ENCODE measurements at regions not wholly inside any gene's neighbourhood (a gene's known extent, or its start where the extent isn't known, plus 50 kb on each side); places are given as distances from the start of the nearest gene placed in this dataset.

GRCh38 chr17:12438813-12439586, 226.7 kb upstream of the MYOCD start:
- no peak for DNase-seq (ENCODE audit: low read depth)
- no peak for TF ChIP-seq CTCF (IDR thresholded peaks at IDR 0.05; ENCODE audit: insufficient read depth, low read depth, low read length, missing control alignments)
- H3K4me3 ChIP-seq (ENCODE audit: low read length): no peak overlapping the region

GRCh38 chr17:12445331-12445730, 220.4 kb upstream of the MYOCD start:
- no peak for DNase-seq (ENCODE audit: low read depth)

DNA sequence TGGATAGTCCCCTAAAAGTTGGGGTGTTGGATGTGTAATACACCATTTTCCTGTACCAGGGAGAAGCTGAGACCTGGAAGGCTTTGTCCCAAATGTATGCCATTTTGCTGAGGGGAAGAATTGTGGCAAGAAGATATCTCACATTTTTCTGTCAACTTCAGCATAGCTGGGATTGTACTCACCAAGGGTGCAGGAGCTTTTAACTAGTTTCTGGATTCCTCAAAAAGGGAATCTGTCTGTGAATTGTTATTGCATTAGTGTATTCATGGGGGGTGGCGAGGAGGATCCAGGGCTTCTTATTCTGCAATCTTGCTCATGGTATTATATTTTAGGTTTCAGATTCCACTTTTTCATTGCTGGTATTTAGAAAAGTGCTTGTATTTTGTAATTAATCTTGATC, 208.2 kb upstream of the MYOCD start:
- DNase-seq (ENCODE audit: low read depth): no peak
- TF ChIP-seq CTCF (IDR thresholded peaks at IDR 0.05; ENCODE audit: insufficient read depth, low read depth, low read length, missing control alignments): no peak

More at GRCh38 chr17:12445331-12445730, 220.4 kb upstream of the MYOCD start:
- no peak for TF ChIP-seq CTCF (IDR thresholded peaks at IDR 0.05; ENCODE audit: insufficient read depth, low read depth, low read length, missing control alignments)
- no peak overlapping the region for H3K4me3 ChIP-seq (ENCODE audit: low read length)

DNA sequence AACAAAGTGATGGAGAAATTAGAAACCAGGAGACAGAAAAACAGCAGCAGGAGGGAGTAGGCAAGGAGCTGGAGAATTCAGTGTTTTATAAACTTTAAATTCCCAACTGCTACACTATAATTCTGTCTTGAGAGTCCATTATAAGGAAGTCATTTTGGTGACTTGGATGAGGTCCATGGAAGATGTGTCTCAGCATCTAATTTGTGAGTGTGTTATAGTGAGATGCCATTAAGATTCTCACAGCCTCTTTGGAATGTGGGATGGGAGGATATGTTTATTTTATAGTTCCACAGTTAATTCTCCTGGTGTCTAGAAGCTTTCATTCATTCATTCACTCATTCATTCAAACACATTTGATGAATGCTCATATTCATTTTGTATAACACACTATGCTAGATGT, 206.0 kb upstream of the MYOCD start:
- TF ChIP-seq CTCF (IDR thresholded peaks at IDR 0.05; ENCODE audit: insufficient read depth, low read depth, low read length, missing control alignments): no peak
- no peak overlapping the region for H3K4me3 ChIP-seq (ENCODE audit: low read length)
- DNase-seq (ENCODE audit: low read depth): no peak

More for the DNA sequence above, 208.2 kb upstream of the MYOCD start:
- H3K4me3 ChIP-seq (ENCODE audit: low read length): no peak overlapping the region

- no peak for DNase-seq (ENCODE audit: low read depth)
- H3K4me3 ChIP-seq (ENCODE audit: low read length): no peak overlapping the region
- no peak for TF ChIP-seq CTCF (IDR thresholded peaks at IDR 0.05; ENCODE audit: insufficient read depth, low read depth, low read length, missing control alignments)
Measured at GRCh38 chr17:12463102-12463501, 202.6 kb upstream of the MYOCD start.

DNA sequence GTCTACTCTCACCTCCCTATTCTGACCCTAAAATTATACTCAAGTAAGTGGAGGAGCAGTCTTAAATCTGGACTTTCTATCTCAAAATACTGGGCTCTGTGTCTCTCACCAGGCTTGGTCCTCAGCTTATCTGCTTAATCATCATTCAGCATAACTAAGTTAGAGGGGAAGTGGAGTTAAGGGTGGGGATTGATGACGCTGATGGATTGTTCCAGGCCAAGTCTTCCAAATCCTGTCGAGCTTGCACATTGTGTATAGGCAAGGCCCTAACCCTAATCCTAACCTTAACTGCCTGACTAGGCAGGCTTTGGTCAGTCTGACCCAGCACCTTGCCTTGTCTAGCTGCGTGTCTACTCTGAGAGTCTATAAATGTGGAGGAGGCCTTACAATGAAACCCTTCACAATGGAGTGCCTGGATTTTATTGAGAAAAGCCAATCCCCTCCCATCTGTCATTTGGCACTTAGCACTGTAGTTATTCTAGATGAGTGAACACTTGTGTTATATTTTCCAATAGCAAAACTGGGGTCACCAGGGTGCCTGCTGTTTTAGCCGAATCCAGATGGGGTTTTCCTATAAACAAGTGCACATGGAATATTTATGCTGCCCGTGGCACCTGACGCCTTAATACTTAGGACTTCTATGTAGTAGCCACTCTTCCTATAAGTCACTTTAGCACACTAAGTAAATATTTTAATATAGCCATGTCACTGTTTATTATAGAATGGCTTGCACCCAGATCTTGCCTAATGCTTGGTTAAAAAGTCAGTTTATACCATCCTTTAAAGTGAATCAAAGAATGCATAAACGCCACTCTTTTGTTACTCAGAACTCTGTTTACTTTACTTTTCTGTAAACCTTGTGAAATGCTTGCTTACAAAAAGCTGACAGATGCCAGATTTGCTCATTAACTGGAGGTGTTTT, 193.2 kb upstream of the MYOCD start:
- no peak for TF ChIP-seq CTCF (IDR thresholded peaks at IDR 0.05; ENCODE audit: insufficient read depth, low read depth, low read length, missing control alignments)
- H3K4me3 ChIP-seq (ENCODE audit: low read length): no peak overlapping the region
- no peak for DNase-seq (ENCODE audit: low read depth)

Measured in epithelial cell of esophagus (primary cell).